ENCODE measurements at regions not wholly inside any gene's neighbourhood (a gene's known extent, or its start where the extent isn't known, plus 50 kb on each side); places are given as distances from the start of the nearest gene placed in this dataset.

GRCh38 chr11:95692526-95693260 lies 96.9 kb downstream of the FAM76B start:
- no peak for DNase-seq (ENCODE audit: low read depth in 2 of 2, low spot score in 1 of 2)

- no peak for DNase-seq (ENCODE audit: low read depth in 2 of 2, low spot score in 1 of 2)
Measured at GRCh38 chr11:95690100-95690499, 99.5 kb downstream of the FAM76B start.

GRCh38 chr11:95688501-95689222 lies 100.9 kb downstream of the FAM76B start:
- DNase-seq (ENCODE audit: low read depth in 2 of 2, low spot score in 1 of 2) = no peak

- DNase-seq (ENCODE audit: low read depth in 2 of 2, low spot score in 1 of 2) = no peak
Measured at GRCh38 chr11:95688015-95688414, 101.6 kb downstream of the FAM76B start.

- DNase-seq (ENCODE audit: low read depth in 2 of 2, low spot score in 1 of 2) = no peak
Measured at GRCh38 chr11:95686265-95686664, 103.3 kb downstream of the FAM76B start.

- DNase-seq (ENCODE audit: low read depth in 2 of 2, low spot score in 1 of 2) = no peak
Measured at GRCh38 chr11:95684701-95685100, 104.9 kb downstream of the FAM76B start.

GRCh38 chr11:95684170-95684569 lies 105.4 kb downstream of the FAM76B start:
- no peak for DNase-seq (ENCODE audit: low read depth in 2 of 2, low spot score in 1 of 2)

- DNase-seq (ENCODE audit: low read depth in 2 of 2, low spot score in 1 of 2) = no peak
Measured at GRCh38 chr11:95682552-95682951, 107.0 kb downstream of the FAM76B start.

GRCh38 chr11:95680169-95680929 lies 109.2 kb downstream of the FAM76B start:
- DNase-seq (ENCODE audit: low read depth in 2 of 2, low spot score in 1 of 2) = no peak

GRCh38 chr11:95678988-95679387 lies 110.6 kb downstream of the FAM76B start:
- DNase-seq (ENCODE audit: low read depth in 2 of 2, low spot score in 1 of 2) = no peak

- DNase-seq (ENCODE audit: low read depth in 2 of 2, low spot score in 1 of 2) = no peak
Measured at GRCh38 chr11:95676308-95676707, 113.3 kb downstream of the FAM76B start.

- no peak for DNase-seq (ENCODE audit: low read depth in 2 of 2, low spot score in 1 of 2)
Measured at GRCh38 chr11:95675585-95675984, 114.0 kb downstream of the FAM76B start.

GRCh38 chr11:95674657-95675358 lies 114.8 kb downstream of the FAM76B start:
- DNase-seq (ENCODE audit: low read depth in 2 of 2, low spot score in 1 of 2) = no peak

- no peak for DNase-seq (ENCODE audit: low read depth in 2 of 2, low spot score in 1 of 2)
Measured at GRCh38 chr11:95671768-95672167, 117.8 kb downstream of the FAM76B start.

GRCh38 chr11:95668131-95668530 lies 121.5 kb downstream of the FAM76B start:
- DNase-seq (ENCODE audit: low read depth in 2 of 2, low spot score in 1 of 2) = no peak

- DNase-seq (ENCODE audit: low read depth in 2 of 2, low spot score in 1 of 2) = no peak
Measured at GRCh38 chr11:95661162-95661561, 128.4 kb downstream of the FAM76B start.

GRCh38 chr11:95660038-95660437 lies 129.5 kb downstream of the FAM76B start:
- DNase-seq (ENCODE audit: low read depth in 2 of 2, low spot score in 1 of 2) = no peak

- no peak for DNase-seq (ENCODE audit: low read depth in 2 of 2, low spot score in 1 of 2)
Measured at GRCh38 chr11:95659088-95659487, 130.5 kb downstream of the FAM76B start.

GRCh38 chr11:95655536-95655935 lies 134.0 kb downstream of the FAM76B start:
- DNase-seq (ENCODE audit: low read depth in 2 of 2, low spot score in 1 of 2) = no peak

- no peak for DNase-seq (ENCODE audit: low read depth in 2 of 2, low spot score in 1 of 2)
Measured at GRCh38 chr11:95653680-95654079, 135.9 kb downstream of the FAM76B start.

- DNase-seq (ENCODE audit: low read depth in 2 of 2, low spot score in 1 of 2) = no peak
Measured at GRCh38 chr11:95653099-95653498, 136.5 kb downstream of the FAM76B start.
